WTC11 (cell line): ENCODE measurements at regions not wholly inside any gene's neighbourhood (a gene's known extent, or its start where the extent isn't known, plus 50 kb on each side); places are given as distances from the start of the nearest gene placed in this dataset.

Source experiments
- ATAC-seq: fragments of 200-7000 bp; cut with Tn5 transposase; 2 replicates; pipeline ENCODE4 v1.10.0; 2021; ENCODE audit warnings: mild to moderate bottlenecking, moderate library complexity
- CTCF ChIA-PET: fragments of 300-600 bp; sonication (Branson Sonifier 250); formaldehyde crosslinking; loops from one replicate; lab custom pipeline; 2021; ENCODE audit warnings: antibody characterized with exemption; lab: Charles Lee
- POLR2A ChIA-PET: fragments of 350-600 bp; sonication (Branson Sonifier 250); formaldehyde crosslinking; loops from one replicate; lab custom pipeline; 2021; ENCODE audit warnings: antibody characterized with exemption; lab: Charles Lee
- DNase-seq: peaks from one replicate; pipeline ENCODE4 v3.0.0; 2021; ENCODE audit warnings: low spot score
- H3K27ac Mint-ChIP-seq: 2 replicates; pipeline ENCODE4 v1.8.0; 2021; ENCODE audit warnings: mixed read lengths
- H3K27me3 Mint-ChIP-seq: 2 replicates; pipeline ENCODE4 v1.8.0; 2021; ENCODE audit warnings: low read depth, mild to moderate bottlenecking, moderate library complexity, mixed read lengths
- H3K36me3 Mint-ChIP-seq: 2 replicates; pipeline ENCODE4 v1.8.0; 2021; ENCODE audit warnings: mixed read lengths
- H3K4me1 Mint-ChIP-seq: 2 replicates; pipeline ENCODE4 v1.8.0; 2022; ENCODE audit warnings: mixed read lengths
- H3K4me3 Mint-ChIP-seq: 2 replicates; pipeline ENCODE4 v1.8.0; 2021; ENCODE audit warnings: mild to moderate bottlenecking, moderate library complexity, mixed read lengths
- H3K9me3 Mint-ChIP-seq: 2 replicates; pipeline ENCODE4 v1.8.0; 2021; ENCODE audit warnings: mixed read lengths
- CREB1 ChIP-seq: sonication (generic); formaldehyde crosslinking; IDR thresholded peaks from 2 replicates; pipeline ENCODE4 v1.8.0; 2023; ENCODE audit warnings: mild to moderate bottlenecking, missing genetic modification reagents
- E2F1 ChIP-seq: sonication (generic); formaldehyde crosslinking; IDR thresholded peaks from 2 replicates; pipeline ENCODE4 v1.8.0; 2022; ENCODE audit warnings: mild to moderate bottlenecking, missing genetic modification reagents
- HMGXB4 ChIP-seq: sonication (generic); formaldehyde crosslinking; IDR thresholded peaks from 2 replicates; pipeline ENCODE4 v1.8.1; 2023; ENCODE audit warnings: mild to moderate bottlenecking, moderate library complexity, missing genetic modification reagents
- PRDM15 ChIP-seq: sonication (generic); formaldehyde crosslinking; IDR thresholded peaks from 2 replicates; pipeline ENCODE4 v1.8.0; 2022; ENCODE audit warnings: missing genetic modification reagents
- TP53 ChIP-seq: sonication (generic); formaldehyde crosslinking; IDR thresholded peaks from 2 replicates; pipeline ENCODE4 v1.8.1; 2023; ENCODE audit warnings: mild to moderate bottlenecking, missing genetic modification reagents
- ZBTB21 ChIP-seq: sonication (generic); formaldehyde crosslinking; IDR thresholded peaks from 2 replicates; pipeline ENCODE4 v1.8.1; 2023; ENCODE audit warnings: mild to moderate bottlenecking, missing genetic modification reagents, borderline replicate concordance
- ZNF121 ChIP-seq: sonication (generic); formaldehyde crosslinking; IDR thresholded peaks from 2 replicates; pipeline ENCODE4 v1.8.0; 2023; ENCODE audit warnings: missing genetic modification reagents
- ZNF263 ChIP-seq: sonication (generic); formaldehyde crosslinking; IDR thresholded peaks from 2 replicates; pipeline ENCODE4 v1.8.1; 2022; ENCODE audit warnings: low read depth, mild to moderate bottlenecking, moderate library complexity, missing genetic modification reagents
- ZNF425 ChIP-seq: fragments of 250-450 bp; sonication (Bioruptor Pico); conservative IDR thresholded peaks from 2 replicates; pipeline ENCODE4 v1.9.0; 2021; ENCODE audit warnings: mild to moderate bottlenecking
- ZNF671 ChIP-seq: fragments of 250-450 bp; sonication (Bioruptor Pico); IDR thresholded peaks from 2 replicates; pipeline ENCODE4 v1.8.0; 2021; ENCODE audit warnings: mild to moderate bottlenecking
- TF ChIP-seq, protein P1 (sequence below): sonication (generic); formaldehyde crosslinking; IDR thresholded peaks from 2 replicates; pipeline ENCODE4 v1.8.1; 2022; ENCODE audit warnings: mild to moderate bottlenecking, missing genetic modification reagents, moderate library complexity, borderline replicate concordance
- TF ChIP-seq, protein P2 (sequence below): sonication (generic); formaldehyde crosslinking; IDR thresholded peaks from 2 replicates; pipeline ENCODE4 v1.8.1; 2023; ENCODE audit warnings: mild to moderate bottlenecking, missing genetic modification reagents, moderate library complexity
- TF ChIP-seq, protein P3 (sequence below): sonication (generic); formaldehyde crosslinking; IDR thresholded peaks from 2 replicates; pipeline ENCODE4 v1.8.1; 2022; ENCODE audit warnings: low read depth, missing genetic modification reagents, borderline replicate concordance
- TF ChIP-seq, protein P4 (sequence below): fragments of 250-450 bp; sonication (Bioruptor Pico); IDR thresholded peaks from 2 replicates; pipeline ENCODE4 v1.9.0; 2021; ENCODE audit warnings: mild to moderate bottlenecking

- ChIA-PET POLR2A (no interaction called here), CTCF (no interaction called here)
- DNase-seq (no peak), ATAC-seq (no peak)
- no peaks in the 10 kb centered on the region for H3K9me3 Mint-ChIP-seq
- peaks cover 11% of the 10 kb centered on the region for H3K4me1 Mint-ChIP-seq
- no peaks in the 10 kb centered on the region for H3K36me3 Mint-ChIP-seq
- H3K27ac Mint-ChIP-seq = no peak overlapping the region
- TF ChIP-seq HMGXB4 (CRISPR knock-in tag) (no peak), ZBTB21 (CRISPR knock-in tag) (no peak), ZNF121 (no peak), CREB1 (CRISPR knock-in tag) (no peak), TP53 (CRISPR knock-in tag) (no peak), E2F1 (no peak), ZNF263 (CRISPR knock-in tag) (no peak), PRDM15 (CRISPR knock-in tag) (no peak), ZNF425 (no peak), ZNF671 (CRISPR knock-in tag) (no peak)
- TF ChIP-seq, protein P1, sequence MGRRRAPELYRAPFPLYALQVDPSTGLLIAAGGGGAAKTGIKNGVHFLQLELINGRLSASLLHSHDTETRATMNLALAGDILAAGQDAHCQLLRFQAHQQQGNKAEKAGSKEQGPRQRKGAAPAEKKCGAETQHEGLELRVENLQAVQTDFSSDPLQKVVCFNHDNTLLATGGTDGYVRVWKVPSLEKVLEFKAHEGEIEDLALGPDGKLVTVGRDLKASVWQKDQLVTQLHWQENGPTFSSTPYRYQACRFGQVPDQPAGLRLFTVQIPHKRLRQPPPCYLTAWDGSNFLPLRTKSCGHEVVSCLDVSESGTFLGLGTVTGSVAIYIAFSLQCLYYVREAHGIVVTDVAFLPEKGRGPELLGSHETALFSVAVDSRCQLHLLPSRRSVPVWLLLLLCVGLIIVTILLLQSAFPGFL (CRISPR knock-in tag) = no peak
- TF ChIP-seq, protein P2, sequence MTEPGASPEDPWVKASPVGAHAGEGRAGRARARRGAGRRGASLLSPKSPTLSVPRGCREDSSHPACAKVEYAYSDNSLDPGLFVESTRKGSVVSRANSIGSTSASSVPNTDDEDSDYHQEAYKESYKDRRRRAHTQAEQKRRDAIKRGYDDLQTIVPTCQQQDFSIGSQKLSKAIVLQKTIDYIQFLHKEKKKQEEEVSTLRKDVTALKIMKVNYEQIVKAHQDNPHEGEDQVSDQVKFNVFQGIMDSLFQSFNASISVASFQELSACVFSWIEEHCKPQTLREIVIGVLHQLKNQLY (CRISPR knock-in tag) = no peak
- TF ChIP-seq, protein P3, sequence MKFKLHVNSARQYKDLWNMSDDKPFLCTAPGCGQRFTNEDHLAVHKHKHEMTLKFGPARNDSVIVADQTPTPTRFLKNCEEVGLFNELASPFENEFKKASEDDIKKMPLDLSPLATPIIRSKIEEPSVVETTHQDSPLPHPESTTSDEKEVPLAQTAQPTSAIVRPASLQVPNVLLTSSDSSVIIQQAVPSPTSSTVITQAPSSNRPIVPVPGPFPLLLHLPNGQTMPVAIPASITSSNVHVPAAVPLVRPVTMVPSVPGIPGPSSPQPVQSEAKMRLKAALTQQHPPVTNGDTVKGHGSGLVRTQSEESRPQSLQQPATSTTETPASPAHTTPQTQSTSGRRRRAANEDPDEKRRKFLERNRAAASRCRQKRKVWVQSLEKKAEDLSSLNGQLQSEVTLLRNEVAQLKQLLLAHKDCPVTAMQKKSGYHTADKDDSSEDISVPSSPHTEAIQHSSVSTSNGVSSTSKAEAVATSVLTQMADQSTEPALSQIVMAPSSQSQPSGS = no peak
- TF ChIP-seq, protein P4, sequence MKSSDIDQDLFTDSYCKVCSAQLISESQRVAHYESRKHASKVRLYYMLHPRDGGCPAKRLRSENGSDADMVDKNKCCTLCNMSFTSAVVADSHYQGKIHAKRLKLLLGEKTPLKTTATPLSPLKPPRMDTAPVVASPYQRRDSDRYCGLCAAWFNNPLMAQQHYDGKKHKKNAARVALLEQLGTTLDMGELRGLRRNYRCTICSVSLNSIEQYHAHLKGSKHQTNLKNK (CRISPR knock-in tag) = no peak
- no peak overlapping the region for H3K4me3 Mint-ChIP-seq
- no peaks in the 10 kb centered on the region for H3K27me3 Mint-ChIP-seq
Observed at GRCh38 chr1:188763541-188763940, 1714.1 kb downstream of the BRINP3 start.
